Osteoblast (primary cell): ENCODE measurements at regions not wholly inside any gene's neighbourhood (a gene's known extent, or its start where the extent isn't known, plus 50 kb on each side); places are given as distances from the start of the nearest gene placed in this dataset.
"Not testable (repeated sequence)": the region's sequence is repeated elsewhere in the genome, so short reads cannot be mapped to it uniquely, and the experiment has no call there.

Source experiments
- DNase-seq: peaks from one replicate; pipeline ENCODE4 v3.0.0; 2011; ENCODE audit warnings: low spot score, mixed read lengths; ENCODE audit not compliant: insufficient read length; ENCODE audit errors: missing footprints
- H2AFZ ChIP-seq: 2 replicates; pipeline ENCODE4 v1.6.0; 2011; ENCODE audit warnings: mild to moderate bottlenecking, low read length
- H3K27ac ChIP-seq: 2 replicates; pipeline ENCODE4 v1.5.1; 2011; ENCODE audit warnings: mild to moderate bottlenecking, low read depth, low read length, moderate library complexity
- H3K27me3 ChIP-seq: 2 replicates; pipeline ENCODE4 v1.6.0; 2012; ENCODE audit warnings: mild to moderate bottlenecking, control low read depth, inconsistent platforms, low read length, moderate library complexity; ENCODE audit not compliant: insufficient read depth
- H3K36me3 ChIP-seq: 2 replicates; pipeline ENCODE4 v1.5.1; 2011; ENCODE audit warnings: mild to moderate bottlenecking, low read length, control low read depth, moderate library complexity; ENCODE audit not compliant: insufficient read depth
- H3K4me1 ChIP-seq: 2 replicates; pipeline ENCODE4 v1.5.1; 2011; ENCODE audit warnings: mild to moderate bottlenecking, low read length, control low read depth, moderate library complexity; ENCODE audit not compliant: insufficient read depth
- H3K4me2 ChIP-seq: 2 replicates; pipeline ENCODE4 v1.6.0; 2011; ENCODE audit warnings: mild to moderate bottlenecking, low read length; ENCODE audit not compliant: insufficient read depth
- H3K4me3 ChIP-seq: fragments of 200-600 bp; sonication (generic); 3 replicates; pipeline ENCODE4 v1.5.1; 2012; ENCODE audit warnings: mild to moderate bottlenecking, low read length, inconsistent platforms; ENCODE audit not compliant: insufficient read depth
- H3K79me2 ChIP-seq: 2 replicates; pipeline ENCODE4 v1.6.0; 2012; ENCODE audit warnings: mild to moderate bottlenecking, low read length, control low read depth, inconsistent platforms; ENCODE audit not compliant: insufficient read depth
- H3K9me3 ChIP-seq: 2 replicates; pipeline ENCODE4 v1.5.1; 2011; ENCODE audit warnings: low read depth, low read length, control low read depth
- H4K20me1 ChIP-seq: 2 replicates; pipeline ENCODE4 v1.6.0; 2012; ENCODE audit warnings: mild to moderate bottlenecking, low read length, control low read depth; ENCODE audit not compliant: insufficient read depth
- CTCF ChIP-seq: IDR thresholded peaks from 2 replicates; pipeline ENCODE4 v1.5.1; 2011; ENCODE audit warnings: mild to moderate bottlenecking, low read depth, low read length, moderate library complexity; ENCODE audit errors: extremely low read depth

GRCh38 chr3:16076564-16076963 lies 97.9 kb upstream of the GALNT15 start:
- Histone ChIP-seq H3K4me3 (no peak overlapping the region), H3K36me3 (no peaks in the 10 kb centered on the region), H3K4me1 (peaks cover 25% of the 10 kb centered on the region), H3K79me2 (no peaks in the 10 kb centered on the region), H3K27ac (no peak overlapping the region), H2AFZ (no peak overlapping the region), H4K20me1 (no peaks in the 10 kb centered on the region), H3K27me3 (no peaks in the 10 kb centered on the region), H3K4me2 (no peak overlapping the region), H3K9me3 (peaks cover 7% of the 10 kb centered on the region)
- TF ChIP-seq CTCF, result no peak
- DNase-seq, result no peak

DNA sequence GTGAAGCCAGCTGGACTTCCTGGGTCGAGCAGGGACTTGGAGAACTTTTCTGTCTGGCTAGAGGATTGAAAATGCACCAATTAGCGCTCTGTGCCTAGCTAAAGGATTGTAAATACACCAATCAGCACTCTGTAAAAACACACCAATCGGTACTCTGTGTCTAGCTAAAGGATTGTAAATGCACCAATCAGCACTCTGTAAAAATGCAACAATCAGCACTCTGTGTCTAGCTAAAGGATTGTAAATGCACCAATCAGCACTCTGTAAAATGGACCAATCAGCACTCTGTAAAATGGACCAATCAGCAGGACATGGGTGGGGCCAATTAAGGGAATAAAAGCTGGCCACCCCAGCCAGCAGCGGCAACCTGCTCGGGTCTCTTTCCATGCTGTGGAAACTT lies 97.3 kb upstream of the GALNT15 start:
- H3K27me3 ChIP-seq, H3K79me2 ChIP-seq, DNase-seq, H3K4me2 ChIP-seq, H3K36me3 ChIP-seq, H3K4me3 ChIP-seq, H4K20me1 ChIP-seq, H3K9me3 ChIP-seq, H3K27ac ChIP-seq, H2AFZ ChIP-seq: not testable (repeated sequence)
- H3K4me1 ChIP-seq, result peaks cover 25% of the 10 kb centered on the region

- H3K79me2 ChIP-seq, H4K20me1 ChIP-seq, H3K36me3 ChIP-seq, H2AFZ ChIP-seq, H3K27me3 ChIP-seq, H3K4me3 ChIP-seq, H3K4me2 ChIP-seq, DNase-seq, H3K9me3 ChIP-seq: not testable (repeated sequence)
- H3K27ac ChIP-seq, result peak overlapping the region; percentile 9
- peaks cover 25% of the 10 kb centered on the region for H3K4me1 ChIP-seq
These were observed 96.8 kb upstream of the GALNT15 start for GRCh38 chr3:16077681-16078080.

GRCh38 chr3:16079519-16079918 lies 95.0 kb upstream of the GALNT15 start:
- H3K4me2 ChIP-seq, result peak overlapping the region; percentile 25
- DNase-seq, result peak; percentile 35
- TF ChIP-seq CTCF, result no peak

GRCh38 chr3:16081661-16082060 lies 92.8 kb upstream of the GALNT15 start:
- no peak overlapping the region for H3K27ac ChIP-seq
- H3K79me2 ChIP-seq, result no peaks in the 10 kb centered on the region
- no peak for TF ChIP-seq CTCF

More at GRCh38 chr3:16079519-16079918, 95.0 kb upstream of the GALNT15 start:
- peaks cover 10% of the 10 kb centered on the region for H3K4me1 ChIP-seq
- H3K9me3 ChIP-seq, result peaks cover 7% of the 10 kb centered on the region
- no peaks in the 10 kb centered on the region for H3K27me3 ChIP-seq
- peak overlapping the region; percentile 58 for H3K27ac ChIP-seq
- H2AFZ ChIP-seq, result no peak overlapping the region
- no peaks in the 10 kb centered on the region for H3K36me3 ChIP-seq
- no peak overlapping the region for H3K4me3 ChIP-seq
- H3K79me2 ChIP-seq, result no peaks in the 10 kb centered on the region
- no peaks in the 10 kb centered on the region for H4K20me1 ChIP-seq

More at GRCh38 chr3:16081661-16082060, 92.8 kb upstream of the GALNT15 start:
- no peak for DNase-seq
- Histone ChIP-seq H3K36me3 (no peaks in the 10 kb centered on the region), H4K20me1 (no peaks in the 10 kb centered on the region), H2AFZ (no peak overlapping the region), H3K4me3 (no peak overlapping the region), H3K27me3 (no peaks in the 10 kb centered on the region), H3K4me1 (peaks cover 25% of the 10 kb centered on the region), H3K4me2 (no peak overlapping the region), H3K9me3 (peaks cover 7% of the 10 kb centered on the region)
